UCSD-AML1 (cell line): ENCODE measurements at regions not wholly inside any gene's neighbourhood (a gene's known extent, or its start where the extent isn't known, plus 50 kb on each side); places are given as distances from the start of the nearest gene placed in this dataset.
"Not testable (repeated sequence)": the region's sequence is repeated elsewhere in the genome, so short reads cannot be mapped to it uniquely, and the experiment has no call there.

Experiments
- DNase-seq: peaks from one replicate; lab custom pipeline; 2025; ENCODE audit not compliant: unreplicated experiment; lab: John Stamatoyannopoulos, UW

- no peak for DNase-seq
Measured at GRCh38 chr12:131407221-131408035, 303.5 kb upstream of the SFSWAP start.

- no peak for DNase-seq
Measured at GRCh38 chr12:131408036-131408365, 302.9 kb upstream of the SFSWAP start.

GRCh38 chr12:131408484-131408883 lies 302.4 kb upstream of the SFSWAP start:
- no peak for DNase-seq

- DNase-seq, result no peak
Measured at GRCh38 chr12:131409211-131409610, 301.7 kb upstream of the SFSWAP start.

GRCh38 chr12:131411827-131412226 lies 299.1 kb upstream of the SFSWAP start:
- DNase-seq, result not testable (repeated sequence)

GRCh38 chr12:131413006-131413405 lies 297.9 kb upstream of the SFSWAP start:
- no peak for DNase-seq

- DNase-seq, result no peak
Measured at GRCh38 chr12:131413471-131413870, 297.4 kb upstream of the SFSWAP start.

- DNase-seq, result not testable (repeated sequence)
Measured at GRCh38 chr12:131414155-131414922, 296.6 kb upstream of the SFSWAP start.

GRCh38 chr12:131415781-131416180 lies 295.1 kb upstream of the SFSWAP start:
- DNase-seq, result no peak

GRCh38 chr12:131418121-131418520 lies 292.8 kb upstream of the SFSWAP start:
- no peak for DNase-seq

- no peak for DNase-seq
Measured at GRCh38 chr12:131418884-131419283, 292.0 kb upstream of the SFSWAP start.

GRCh38 chr12:131420867-131421447 lies 289.9 kb upstream of the SFSWAP start:
- no peak for DNase-seq

GRCh38 chr12:131421509-131422186 lies 289.2 kb upstream of the SFSWAP start:
- DNase-seq, result no peak

- DNase-seq, result no peak
Measured at GRCh38 chr12:131422187-131422520, 288.7 kb upstream of the SFSWAP start.

GRCh38 chr12:131422744-131423143 lies 288.1 kb upstream of the SFSWAP start:
- no peak for DNase-seq

GRCh38 chr12:131424270-131424669 lies 286.6 kb upstream of the SFSWAP start:
- no peak for DNase-seq

- no peak for DNase-seq
Measured at GRCh38 chr12:131425112-131426075, 285.5 kb upstream of the SFSWAP start.

- no peak for DNase-seq
Measured at GRCh38 chr12:131428091-131428685, 282.7 kb upstream of the SFSWAP start.

GRCh38 chr12:131429221-131429620 lies 281.7 kb upstream of the SFSWAP start:
- DNase-seq, result not testable (repeated sequence)

- not testable (repeated sequence) for DNase-seq
Measured at GRCh38 chr12:131429697-131430096, 281.2 kb upstream of the SFSWAP start.
